ENCODE measurements at regions not wholly inside any gene's neighbourhood (a gene's known extent, or its start where the extent isn't known, plus 50 kb on each side); places are given as distances from the start of the nearest gene placed in this dataset.

DNA sequence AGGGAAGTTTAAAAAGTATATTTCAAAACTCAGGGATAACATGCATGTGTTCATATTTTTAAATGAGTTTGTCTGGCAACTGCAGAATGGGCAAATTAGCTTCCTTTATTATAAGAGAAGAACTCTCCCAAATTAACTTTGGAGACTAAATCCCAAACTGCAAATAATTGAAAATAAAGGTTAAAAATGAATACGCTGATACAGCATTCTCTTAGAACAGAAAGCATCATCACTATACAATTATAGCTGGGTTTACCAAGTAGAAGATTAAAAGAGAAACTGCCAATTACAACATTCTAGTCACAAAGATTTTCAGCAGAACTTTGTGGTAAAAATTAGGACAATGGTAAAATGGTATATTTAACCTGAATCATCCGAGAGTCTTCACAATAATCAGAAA lies 73.3 kb downstream of the OLFM4 start:
- intact Hi-C loops (cut with DNase I), result no loop called here
- no peaks in the 10 kb centered on the region for H3K36me3 ChIP-seq
- no peaks in the 10 kb centered on the region for H3K27me3 ChIP-seq (replicated peaks; ENCODE audit: insufficient read depth)
- H3K9me3 ChIP-seq, result no peaks in the 10 kb centered on the region
- DNase-seq (ENCODE audit: low spot score), result no peak
- 87% methylated on average over 2 of the region's 2 CpGs for whole genome bisulfite sequencing
- H3K4me1 ChIP-seq (replicated peaks), result no peaks in the 10 kb centered on the region
- no peak overlapping the region for H3K27ac ChIP-seq
- TF ChIP-seq POLR2AphosphoS5 (IDR thresholded peaks at IDR 0.05) (no peak), POLR2A (IDR thresholded peaks at IDR 0.05) (no peak)
- TF ChIP-seq, protein P1, sequence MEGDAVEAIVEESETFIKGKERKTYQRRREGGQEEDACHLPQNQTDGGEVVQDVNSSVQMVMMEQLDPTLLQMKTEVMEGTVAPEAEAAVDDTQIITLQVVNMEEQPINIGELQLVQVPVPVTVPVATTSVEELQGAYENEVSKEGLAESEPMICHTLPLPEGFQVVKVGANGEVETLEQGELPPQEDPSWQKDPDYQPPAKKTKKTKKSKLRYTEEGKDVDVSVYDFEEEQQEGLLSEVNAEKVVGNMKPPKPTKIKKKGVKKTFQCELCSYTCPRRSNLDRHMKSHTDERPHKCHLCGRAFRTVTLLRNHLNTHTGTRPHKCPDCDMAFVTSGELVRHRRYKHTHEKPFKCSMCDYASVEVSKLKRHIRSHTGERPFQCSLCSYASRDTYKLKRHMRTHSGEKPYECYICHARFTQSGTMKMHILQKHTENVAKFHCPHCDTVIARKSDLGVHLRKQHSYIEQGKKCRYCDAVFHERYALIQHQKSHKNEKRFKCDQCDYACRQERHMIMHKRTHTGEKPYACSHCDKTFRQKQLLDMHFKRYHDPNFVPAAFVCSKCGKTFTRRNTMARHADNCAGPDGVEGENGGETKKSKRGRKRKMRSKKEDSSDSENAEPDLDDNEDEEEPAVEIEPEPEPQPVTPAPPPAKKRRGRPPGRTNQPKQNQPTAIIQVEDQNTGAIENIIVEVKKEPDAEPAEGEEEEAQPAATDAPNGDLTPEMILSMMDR (IDR thresholded peaks at IDR 0.05), result no peak
- no peak overlapping the region for H3K4me3 ChIP-seq

DNA sequence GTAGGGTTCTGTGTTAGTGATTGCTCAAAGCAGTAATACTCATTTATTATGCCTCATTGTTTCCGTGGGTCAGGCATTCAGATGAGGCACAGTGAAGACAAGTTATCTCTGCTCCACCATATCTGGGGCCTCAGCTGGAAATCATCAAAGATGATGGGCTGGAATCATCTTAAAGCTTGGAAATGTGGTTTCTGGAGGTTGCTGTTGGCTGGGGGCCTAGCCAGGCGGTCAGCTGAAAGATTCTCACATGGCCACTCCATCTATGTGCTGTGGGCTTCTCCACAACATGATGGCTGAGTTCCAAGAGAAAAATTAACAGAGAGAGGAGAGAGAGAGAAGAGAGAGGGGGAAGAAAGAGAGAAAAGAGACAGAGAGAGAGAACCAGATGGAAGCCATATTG lies 75.5 kb downstream of the OLFM4 start:
- Histone ChIP-seq H3K4me1 (replicated peaks) (no peaks in the 10 kb centered on the region), H3K27me3 (replicated peaks; ENCODE audit: insufficient read depth) (no peaks in the 10 kb centered on the region), H3K36me3 (no peaks in the 10 kb centered on the region), H3K9me3 (no peaks in the 10 kb centered on the region), H3K27ac (no peak overlapping the region), H3K4me3 (no peak overlapping the region)
- 82% methylated on average over 2 of the region's 2 CpGs for WGBS
- intact Hi-C loops (cut with DNase I), result no loop called here
- DNase-seq (ENCODE audit: low spot score), result no peak
- no peak for TF ChIP-seq POLR2AphosphoS5 (IDR thresholded peaks at IDR 0.05)
- no peak for TF ChIP-seq POLR2A (IDR thresholded peaks at IDR 0.05)
- TF ChIP-seq, protein P1 (IDR thresholded peaks at IDR 0.05), result no peak

DNA sequence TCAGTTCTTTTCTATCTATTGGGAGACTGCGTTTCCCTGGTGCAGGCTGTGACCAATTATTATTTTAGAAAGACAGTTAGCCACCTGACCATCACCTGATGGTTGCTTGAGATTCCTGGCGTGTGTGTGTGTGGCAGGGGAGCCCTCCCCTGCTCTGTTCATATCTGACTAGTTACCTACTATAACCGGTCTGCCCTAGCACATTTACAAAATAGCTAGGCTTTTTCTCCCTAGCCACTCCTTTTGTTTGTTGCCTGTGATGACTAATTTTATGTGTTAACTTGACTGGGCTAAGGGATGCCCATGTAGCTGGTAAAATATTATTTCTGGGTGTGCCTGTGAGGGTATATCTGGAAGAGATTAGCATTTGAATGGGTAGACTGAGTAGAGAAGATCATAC lies 76.9 kb downstream of the OLFM4 start:
- TF ChIP-seq POLR2A (IDR thresholded peaks at IDR 0.05) (no peak), POLR2AphosphoS5 (IDR thresholded peaks at IDR 0.05) (no peak)
- TF ChIP-seq, protein P1 (IDR thresholded peaks at IDR 0.05), result no peak
- intact Hi-C loops (cut with DNase I), result no loop called here
- WGBS, result 80% methylated on average over 3 of the region's 3 CpGs

DNA sequence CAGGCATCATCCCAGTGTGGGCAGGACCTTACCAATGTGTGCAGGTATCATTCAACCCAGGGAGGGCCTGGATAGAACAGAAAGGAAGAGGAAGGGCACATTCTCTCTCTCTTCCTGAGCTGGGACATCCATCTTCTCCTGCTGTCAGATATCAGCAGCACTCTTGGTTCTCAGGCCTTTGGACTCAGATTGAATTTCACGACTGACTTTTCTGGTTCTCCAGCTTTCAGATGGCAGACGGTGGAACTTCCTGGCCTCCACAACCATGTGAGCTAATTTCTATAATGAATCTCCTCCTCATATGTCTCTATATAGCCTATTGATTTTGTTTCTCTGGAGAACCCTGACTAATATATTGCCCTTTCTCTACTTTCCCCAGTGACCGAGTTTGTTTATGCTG lies 77.3 kb downstream of the OLFM4 start:
- H3K4me3 ChIP-seq, result no peak overlapping the region
- H3K9me3 ChIP-seq, result no peaks in the 10 kb centered on the region
- WGBS, result 63% methylated on average over 3 of the region's 3 CpGs
- H3K27me3 ChIP-seq (replicated peaks; ENCODE audit: insufficient read depth), result no peaks in the 10 kb centered on the region
- no peaks in the 10 kb centered on the region for H3K4me1 ChIP-seq (replicated peaks)
- TF ChIP-seq, protein P1 (IDR thresholded peaks at IDR 0.05), result no peak
- TF ChIP-seq POLR2AphosphoS5 (IDR thresholded peaks at IDR 0.05), result no peak
- TF ChIP-seq POLR2A (IDR thresholded peaks at IDR 0.05), result no peak
- H3K36me3 ChIP-seq, result no peaks in the 10 kb centered on the region
- intact Hi-C loops (cut with DNase I), result no loop called here
- no peak overlapping the region for H3K27ac ChIP-seq
- no peak for DNase-seq (ENCODE audit: low spot score)

More for the DNA sequence above, 76.9 kb downstream of the OLFM4 start:
- DNase-seq (ENCODE audit: low spot score), result no peak
- Histone ChIP-seq H3K27me3 (replicated peaks; ENCODE audit: insufficient read depth) (no peaks in the 10 kb centered on the region), H3K36me3 (no peaks in the 10 kb centered on the region), H3K9me3 (no peaks in the 10 kb centered on the region), H3K27ac (no peak overlapping the region), H3K4me1 (replicated peaks) (no peaks in the 10 kb centered on the region), H3K4me3 (no peak overlapping the region)

DNA sequence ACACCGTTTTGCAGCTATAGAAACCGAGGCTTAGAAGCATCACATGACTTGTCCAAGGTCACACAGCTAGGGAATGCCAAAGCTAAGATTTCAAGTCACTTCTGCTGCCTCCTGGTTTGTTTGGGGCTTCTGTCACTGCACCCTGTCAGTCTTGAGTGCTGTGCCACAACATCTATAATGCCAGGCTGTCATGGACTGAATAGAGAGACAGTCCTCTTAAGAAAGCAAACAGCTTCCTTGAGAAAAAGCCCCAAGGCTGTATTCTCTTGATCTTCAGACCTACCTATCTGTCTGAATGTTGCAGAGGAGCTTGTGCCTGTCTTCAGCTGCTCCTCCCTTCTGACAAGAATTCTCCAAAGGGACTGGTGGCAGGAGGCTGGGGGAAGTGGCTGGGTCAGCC lies 81.6 kb downstream of the OLFM4 start:
- intact Hi-C loops (cut with DNase I), result no loop called here
- WGBS, result 79% methylated on average over 2 of the region's 2 CpGs
- DNase-seq (ENCODE audit: low spot score), result no peak

More for the DNA sequence above, 81.6 kb downstream of the OLFM4 start:
- Histone ChIP-seq H3K4me1 (replicated peaks) (no peaks in the 10 kb centered on the region), H3K9me3 (no peaks in the 10 kb centered on the region), H3K27me3 (replicated peaks; ENCODE audit: insufficient read depth) (no peaks in the 10 kb centered on the region), H3K36me3 (no peaks in the 10 kb centered on the region), H3K4me3 (no peak overlapping the region), H3K27ac (no peak overlapping the region)
- no peak for TF ChIP-seq POLR2A (IDR thresholded peaks at IDR 0.05)
- TF ChIP-seq, protein P1 (IDR thresholded peaks at IDR 0.05), result no peak
